Body of pancreas (tissue), 4 donors: ENCODE measurements at regions not wholly inside any gene's neighbourhood (a gene's known extent, or its start where the extent isn't known, plus 50 kb on each side); places are given as distances from the start of the nearest gene placed in this dataset.

ENCODE experiments used
- POLR2A ChIP-seq, 3 donors: fragments of 450-650 bp; IDR thresholded peaks; one replicate each; pipeline ENCODE4 v1.6.1; 2016; ENCODE audit warnings: antibody characterized with exemption in 3 of 3, mild to moderate bottlenecking in 2 of 3
- TF ChIP-seq, protein P1 (sequence below), 7 experiments: fragments of 450-650 bp in 4 of 7; fragments of 200-600 bp in 3 of 7; sonication (generic) in 3 of 7; IDR thresholded peaks; one replicate each; pipeline ENCODE4 v1.5.1; 2016 to 2019; ENCODE audit warnings: antibody characterized with exemption in 7 of 7

DNA sequence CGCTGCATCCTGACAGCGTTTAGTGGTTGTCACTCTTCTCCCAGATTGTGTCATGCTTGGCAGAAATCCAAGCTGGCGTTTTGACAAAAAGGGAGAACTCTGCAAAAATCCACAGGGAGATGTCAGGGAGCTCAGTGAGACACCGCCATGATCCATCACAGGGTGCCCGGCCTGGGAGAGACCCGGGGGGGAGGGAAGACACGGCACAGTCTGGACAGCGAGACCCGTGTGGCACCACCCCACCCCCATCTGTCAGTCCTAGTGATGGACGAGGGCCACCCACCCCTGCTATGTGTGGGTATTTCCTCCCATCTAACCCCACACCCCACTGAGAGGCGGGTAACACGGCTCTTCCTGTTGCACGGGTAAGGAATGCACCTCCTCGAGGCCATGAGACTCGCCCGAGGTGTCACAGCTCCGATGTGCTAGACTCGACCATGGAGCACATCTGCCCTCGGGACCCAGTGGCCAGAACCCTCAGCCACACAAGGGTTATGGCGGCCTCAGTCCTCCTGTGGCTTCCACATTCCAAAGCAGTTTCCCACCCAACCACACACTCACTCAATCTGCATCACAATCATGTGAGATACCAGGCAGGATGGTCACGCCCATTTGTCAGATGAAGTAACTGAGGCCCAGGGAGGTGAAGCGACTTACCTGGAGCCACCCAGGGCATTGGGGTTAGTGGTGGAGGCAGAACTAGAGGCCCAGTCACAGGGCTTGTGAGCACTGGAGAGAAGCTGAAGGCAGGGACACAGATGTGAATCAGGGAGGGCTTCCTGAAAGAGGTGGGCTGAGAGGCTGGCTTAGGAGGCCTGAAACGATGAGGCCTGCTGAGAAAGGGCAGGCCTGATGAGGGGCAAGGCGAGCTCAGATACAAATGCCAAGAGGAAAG lies 688.5 kb downstream of the MATN1 start:
- TF ChIP-seq, protein P1, sequence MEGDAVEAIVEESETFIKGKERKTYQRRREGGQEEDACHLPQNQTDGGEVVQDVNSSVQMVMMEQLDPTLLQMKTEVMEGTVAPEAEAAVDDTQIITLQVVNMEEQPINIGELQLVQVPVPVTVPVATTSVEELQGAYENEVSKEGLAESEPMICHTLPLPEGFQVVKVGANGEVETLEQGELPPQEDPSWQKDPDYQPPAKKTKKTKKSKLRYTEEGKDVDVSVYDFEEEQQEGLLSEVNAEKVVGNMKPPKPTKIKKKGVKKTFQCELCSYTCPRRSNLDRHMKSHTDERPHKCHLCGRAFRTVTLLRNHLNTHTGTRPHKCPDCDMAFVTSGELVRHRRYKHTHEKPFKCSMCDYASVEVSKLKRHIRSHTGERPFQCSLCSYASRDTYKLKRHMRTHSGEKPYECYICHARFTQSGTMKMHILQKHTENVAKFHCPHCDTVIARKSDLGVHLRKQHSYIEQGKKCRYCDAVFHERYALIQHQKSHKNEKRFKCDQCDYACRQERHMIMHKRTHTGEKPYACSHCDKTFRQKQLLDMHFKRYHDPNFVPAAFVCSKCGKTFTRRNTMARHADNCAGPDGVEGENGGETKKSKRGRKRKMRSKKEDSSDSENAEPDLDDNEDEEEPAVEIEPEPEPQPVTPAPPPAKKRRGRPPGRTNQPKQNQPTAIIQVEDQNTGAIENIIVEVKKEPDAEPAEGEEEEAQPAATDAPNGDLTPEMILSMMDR (IDR thresholded peaks at IDR 0.05): no peak
- no peak for TF ChIP-seq POLR2A (IDR thresholded peaks at IDR 0.05)
